DMS 273 (cell line): ENCODE measurements at regions not wholly inside any gene's neighbourhood (a gene's known extent, or its start where the extent isn't known, plus 50 kb on each side); places are given as distances from the start of the nearest gene placed in this dataset.
"Not testable (repeated sequence)": the region's sequence is repeated elsewhere in the genome, so short reads cannot be mapped to it uniquely, and the experiment has no call there.

ENCODE experiments used
- DNase-seq: peaks from one replicate; lab custom pipeline; 2025; ENCODE audit not compliant: unreplicated experiment; lab: John Stamatoyannopoulos, UW

- DNase-seq = no peak
These were observed 491.1 kb upstream of the TSHZ3 start for GRCh38 chr19:31840371-31840770.

GRCh38 chr19:31841755-31842154, 492.5 kb upstream of the TSHZ3 start:
- DNase-seq = no peak

DNA sequence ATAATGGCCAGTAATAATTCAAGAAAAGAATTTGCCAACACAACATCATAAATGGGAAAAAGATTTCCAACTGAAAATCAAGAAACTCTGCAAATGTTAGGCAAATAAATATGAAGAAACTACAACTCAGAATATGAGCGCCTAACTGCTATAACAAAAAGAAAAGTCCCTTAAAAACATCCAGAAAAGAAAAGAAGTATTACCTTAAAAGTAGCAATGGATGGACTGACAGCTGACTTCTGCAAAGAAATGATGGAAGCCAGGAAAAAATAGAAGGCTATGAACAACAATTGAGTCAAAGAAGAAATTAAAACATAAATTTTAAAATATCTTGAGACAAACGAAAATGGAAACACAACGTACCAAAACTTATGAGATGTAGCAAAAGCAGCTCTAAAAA, 482.3 kb upstream of the ZNF507 start:
- DNase-seq = no peak

GRCh38 chr19:31874313-31874712, 471.1 kb upstream of the ZNF507 start:
- DNase-seq = no peak

- no peak for DNase-seq
These were observed 469.8 kb upstream of the ZNF507 start for GRCh38 chr19:31875591-31875990.

GRCh38 chr19:31880283-31880682, 465.1 kb upstream of the ZNF507 start:
- DNase-seq = no peak

DNA sequence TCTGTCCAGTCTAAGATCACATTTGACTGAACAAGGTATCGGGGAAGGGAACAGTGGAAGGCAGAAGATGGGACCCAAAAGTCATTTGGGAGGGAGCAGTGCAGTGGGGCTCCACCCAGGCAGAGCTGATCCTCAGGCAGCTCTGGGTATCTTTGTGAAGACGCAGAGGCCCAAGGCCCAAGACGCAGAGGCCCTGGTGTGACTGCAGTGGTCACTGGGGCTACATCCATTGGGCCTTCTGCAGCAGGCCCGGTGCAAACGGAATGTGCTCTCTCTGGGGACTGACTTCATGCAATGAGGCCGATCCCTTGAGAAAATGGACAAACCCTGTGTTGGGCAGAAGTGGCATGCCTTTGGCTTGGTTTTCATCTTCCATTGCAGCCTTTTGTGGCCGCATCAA, 463.4 kb upstream of the ZNF507 start:
- no peak for DNase-seq

DNA sequence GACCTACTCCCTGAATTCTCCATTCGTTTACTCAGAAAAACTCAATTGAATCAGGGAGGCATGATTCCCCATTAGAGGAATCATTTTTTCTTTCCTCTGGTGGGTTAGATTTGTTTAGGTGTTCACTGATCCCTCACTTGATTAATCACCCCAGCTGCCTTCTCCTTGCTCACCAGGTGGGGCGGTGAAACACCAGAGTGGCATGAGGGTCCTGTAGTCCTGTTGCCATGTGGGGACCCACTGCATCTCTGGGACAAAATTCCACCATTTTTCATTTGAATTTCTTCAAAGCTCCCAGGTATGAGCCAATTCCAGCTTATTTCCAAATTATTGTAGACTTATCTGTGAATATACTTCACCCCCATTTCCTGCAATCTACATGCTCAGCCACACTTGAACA, 462.7 kb upstream of the ZNF507 start:
- DNase-seq = no peak

- DNase-seq = no peak
These were observed 462.0 kb upstream of the ZNF507 start for GRCh38 chr19:31883296-31883990.

DNA sequence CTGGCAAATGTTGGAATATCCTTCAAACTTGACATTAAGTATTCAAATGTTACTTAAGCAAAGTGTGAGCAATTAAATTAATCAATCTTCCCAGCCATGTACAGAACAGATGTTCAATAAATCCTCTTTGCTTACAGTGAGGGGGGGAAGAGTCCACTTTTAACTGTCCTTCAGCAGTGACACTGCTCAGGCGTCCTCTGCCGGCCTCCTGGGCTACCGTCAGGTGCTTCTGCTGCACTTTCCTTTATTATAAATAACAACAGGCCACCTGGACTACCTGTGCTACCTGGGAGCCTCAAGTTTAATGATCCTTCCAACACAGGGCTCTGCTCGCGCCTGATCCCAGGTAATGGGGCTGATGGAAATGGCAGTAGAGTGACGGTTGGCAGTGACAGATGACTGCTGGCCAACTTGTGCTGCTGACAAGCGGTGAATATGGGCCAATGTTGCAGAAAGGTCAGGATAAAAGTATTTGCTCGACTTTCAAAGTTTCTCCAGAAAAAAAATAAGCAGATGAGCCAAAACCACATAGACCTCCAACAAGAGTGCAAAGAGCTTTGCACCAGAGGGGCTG, 460.0 kb upstream of the ZNF507 start:
- no peak for DNase-seq

- no peak for DNase-seq
These were observed 455.2 kb upstream of the ZNF507 start for GRCh38 chr19:31890230-31890629.

DNA sequence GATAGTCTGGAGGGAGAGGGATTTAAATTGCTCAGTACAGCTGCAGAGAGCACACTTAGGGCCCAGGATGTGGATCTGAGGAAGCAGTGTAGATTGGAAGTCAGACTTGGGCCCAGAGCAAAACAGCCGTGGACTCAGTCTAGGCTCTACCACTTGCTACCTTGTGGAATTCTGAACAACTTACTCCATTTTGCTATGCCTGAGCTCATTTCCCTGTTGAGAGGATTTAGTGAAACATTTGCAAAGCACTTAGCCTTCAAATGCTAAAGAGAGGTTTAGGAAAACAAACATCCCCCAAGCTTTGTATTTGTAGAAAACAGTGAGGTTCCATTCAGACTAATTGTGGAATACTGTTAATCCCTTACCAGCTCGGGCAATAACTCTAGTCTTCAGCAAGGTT, 453.4 kb upstream of the ZNF507 start:
- DNase-seq = no peak

GRCh38 chr19:31893491-31893890, 451.9 kb upstream of the ZNF507 start:
- DNase-seq = not testable (repeated sequence)

- DNase-seq = no peak
These were observed 451.0 kb upstream of the ZNF507 start for GRCh38 chr19:31894451-31894850.

- no peak for DNase-seq
These were observed 448.1 kb upstream of the ZNF507 start for GRCh38 chr19:31897292-31897691.

DNA sequence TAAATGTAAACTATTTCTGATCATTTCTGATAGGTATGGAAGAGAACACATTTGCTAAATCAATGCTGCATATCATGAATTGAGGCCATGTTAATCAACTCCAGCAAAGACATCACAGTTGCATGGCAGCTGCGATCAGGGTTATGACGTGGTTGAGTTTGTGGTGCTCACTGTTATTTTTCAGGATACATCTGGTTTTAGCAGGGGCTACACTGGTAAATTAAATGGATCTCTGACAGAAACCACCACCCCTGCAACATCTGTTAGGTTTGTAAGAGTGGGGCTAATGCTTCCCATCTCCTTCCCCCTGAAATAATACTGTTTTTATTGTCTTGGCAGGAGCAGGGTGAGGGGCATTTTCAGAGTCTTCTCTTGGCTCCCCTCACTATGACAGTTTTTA, 444.4 kb upstream of the ZNF507 start:
- DNase-seq = no peak

GRCh38 chr19:31902821-31903220, 442.6 kb upstream of the ZNF507 start:
- no peak for DNase-seq

- no peak for DNase-seq
These were observed 441.4 kb upstream of the ZNF507 start for GRCh38 chr19:31903979-31904378.

- DNase-seq = no peak
These were observed 439.1 kb upstream of the ZNF507 start for GRCh38 chr19:31906111-31906871.

DNA sequence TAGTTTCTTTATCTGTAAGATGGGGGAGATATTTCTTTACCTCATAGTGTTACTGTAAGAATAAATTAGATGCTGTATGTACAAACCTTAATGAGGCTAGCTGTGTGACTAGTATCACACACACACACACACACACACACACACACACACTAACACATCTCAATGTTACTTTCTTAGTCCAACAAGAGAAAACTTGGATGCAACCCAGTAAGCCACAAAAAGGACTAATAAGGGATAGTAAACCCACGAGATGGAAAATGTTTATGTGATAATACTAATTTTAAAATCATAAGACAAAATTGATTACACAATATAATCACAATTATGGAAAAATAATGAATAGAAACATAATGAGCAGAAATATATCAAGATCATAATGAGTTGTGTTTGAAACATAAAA, 437.7 kb upstream of the ZNF507 start:
- DNase-seq = no peak

DNA sequence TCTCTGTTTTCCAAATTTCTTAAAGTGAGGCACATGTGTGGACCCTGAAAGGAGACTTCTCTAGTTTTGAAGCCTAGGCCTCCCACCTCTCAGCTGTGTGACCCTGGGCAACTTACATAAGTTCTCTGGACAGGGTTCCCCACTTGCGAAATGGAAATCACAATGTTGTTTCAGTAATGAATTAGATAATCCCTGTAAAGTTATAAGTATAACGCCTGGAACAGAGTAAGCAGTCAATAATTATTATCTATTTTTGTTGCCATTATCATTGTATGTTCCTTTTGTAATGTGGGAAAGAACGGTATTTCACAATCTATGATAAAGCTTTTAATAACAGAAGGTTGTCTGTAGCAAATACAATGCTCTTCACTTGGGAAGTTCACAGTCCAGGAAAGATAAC, 437.3 kb upstream of the ZNF507 start:
- DNase-seq = no peak

- no peak for DNase-seq
These were observed 436.7 kb upstream of the ZNF507 start for GRCh38 chr19:31908496-31909225.
